Astrocyte (in vitro differentiated cells and primary cell): ENCODE measurements at regions not wholly inside any gene's neighbourhood (a gene's known extent, or its start where the extent isn't known, plus 50 kb on each side); places are given as distances from the start of the nearest gene placed in this dataset.

Experiments used
- DNase-seq: peaks from one replicate; pipeline ENCODE4 v3.0.0-alpha.2; 2010; ENCODE audit warnings: low read depth
- FAIRE-seq: peaks from 2 replicates; lab custom pipeline; 2011; peaks lifted over from hg19 to GRCh38; lab: Jason Lieb, UNC
- H2AFZ ChIP-seq: 2 replicates; pipeline ENCODE4 v1.6.0; 2012; ENCODE audit warnings: low read depth, low read length, inconsistent platforms
- H3K27ac ChIP-seq: 2 replicates; pipeline ENCODE4 v1.5.1; 2011; ENCODE audit warnings: low read depth, low read length, inconsistent platforms
- H3K27me3 ChIP-seq: 2 replicates; pipeline ENCODE4 v1.6.0; 2011; ENCODE audit warnings: low read length, inconsistent platforms; ENCODE audit not compliant: insufficient read depth
- H3K36me3 ChIP-seq: 2 replicates; pipeline ENCODE4 v1.5.1; 2011; ENCODE audit warnings: low read length, inconsistent platforms; ENCODE audit not compliant: insufficient read depth
- H3K4me1 ChIP-seq: 2 replicates; pipeline ENCODE4 v1.5.1; 2011; ENCODE audit warnings: low read length, inconsistent platforms; ENCODE audit not compliant: insufficient read depth
- H3K4me2 ChIP-seq: 2 replicates; pipeline ENCODE4 v1.6.0; 2012; ENCODE audit warnings: low read length, inconsistent platforms
- H3K4me3 ChIP-seq: 2 replicates; pipeline ENCODE4 v1.5.1; 2011; ENCODE audit warnings: low read depth, mild to moderate bottlenecking, low read length, inconsistent platforms; ENCODE audit not compliant: insufficient read depth
- H3K79me2 ChIP-seq: 2 replicates; pipeline ENCODE4 v1.6.0; 2012; ENCODE audit warnings: mild to moderate bottlenecking, low read length, inconsistent platforms; ENCODE audit not compliant: insufficient read depth
- H3K9ac ChIP-seq: 2 replicates; pipeline ENCODE4 v1.6.0; 2012; ENCODE audit warnings: mild to moderate bottlenecking, low read length, inconsistent platforms
- H3K9me3 ChIP-seq: 2 replicates; pipeline ENCODE4 v1.5.1; 2012; ENCODE audit warnings: low read depth, mild to moderate bottlenecking, low read length, inconsistent platforms; ENCODE audit not compliant: insufficient read depth
- H4K20me1 ChIP-seq: 2 replicates; pipeline ENCODE4 v1.6.0; 2012; ENCODE audit warnings: low read length, inconsistent platforms; ENCODE audit not compliant: insufficient read depth
- H3K27ac Mint-ChIP-seq: one replicate; pipeline ENCODE4 v1.8.0; 2021; ENCODE audit warnings: mild to moderate bottlenecking, mixed read lengths; ENCODE audit not compliant: unreplicated experiment
- H3K27me3 Mint-ChIP-seq: one replicate; pipeline ENCODE4 v1.8.0; 2021; ENCODE audit warnings: low read depth, mixed read lengths; ENCODE audit not compliant: unreplicated experiment
- H3K36me3 Mint-ChIP-seq: one replicate; pipeline ENCODE4 v1.8.0; 2021; ENCODE audit warnings: low read depth, mixed read lengths; ENCODE audit not compliant: unreplicated experiment
- H3K4me1 Mint-ChIP-seq: one replicate; pipeline ENCODE4 v1.8.0; 2021; ENCODE audit warnings: low read depth, mixed read lengths; ENCODE audit not compliant: unreplicated experiment
- H3K4me3 Mint-ChIP-seq: one replicate; pipeline ENCODE4 v1.8.0; 2021; ENCODE audit warnings: mild to moderate bottlenecking, moderate library complexity, mixed read lengths; ENCODE audit not compliant: unreplicated experiment
- H3K9me3 Mint-ChIP-seq: one replicate; pipeline ENCODE4 v1.8.0; 2021; ENCODE audit warnings: mild to moderate bottlenecking, mixed read lengths; ENCODE audit not compliant: unreplicated experiment
- EZH2 ChIP-seq: IDR thresholded peaks from 2 replicates; pipeline ENCODE4 v1.6.1; 2012; ENCODE audit warnings: mild to moderate bottlenecking, low read length, inconsistent platforms; ENCODE audit not compliant: insufficient read depth
- TF ChIP-seq, protein P1 (sequence below): IDR thresholded peaks from 2 replicates; pipeline ENCODE4 v1.5.1; 2011; ENCODE audit warnings: low read depth, mild to moderate bottlenecking, inconsistent platforms, low read length, moderate library complexity; ENCODE audit not compliant: insufficient read depth

DNA sequence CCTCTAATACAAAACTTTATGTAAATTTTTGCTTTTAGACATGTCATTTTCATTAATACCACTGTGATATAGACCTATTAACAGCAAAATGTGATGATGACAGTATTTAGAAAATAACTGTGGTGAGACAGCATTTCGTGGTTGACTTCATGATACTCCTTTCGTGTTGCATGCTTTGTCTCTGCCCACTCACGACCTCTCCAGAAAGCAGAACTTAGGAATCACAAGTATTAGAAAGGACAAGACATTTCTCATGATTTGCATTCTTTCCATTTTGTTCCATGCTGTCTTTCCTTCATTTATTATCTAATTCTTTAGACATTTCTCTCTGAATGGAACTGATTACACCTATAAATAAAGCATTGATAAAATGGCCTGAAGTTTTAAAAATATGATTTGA lies 85.2 kb upstream of the POU3F3 start:
- Histone ChIP-seq H4K20me1 (no peaks in the 10 kb centered on the region), H2AFZ (no peak overlapping the region), H3K36me3 (no peaks in the 10 kb centered on the region), H3K4me3 (peak overlapping the region; percentile 15), H3K27me3 (no peaks in the 10 kb centered on the region), H3K4me1 (peaks cover 28% of the 10 kb centered on the region), H3K27ac (peak overlapping the region; percentile 95), H3K9me3 (no peaks in the 10 kb centered on the region), H3K9ac (peak overlapping the region; percentile 79), H3K4me2 (peak overlapping the region; percentile 73), H3K79me2 (no peaks in the 10 kb centered on the region)
- H3K9me3 Mint-ChIP-seq, result peaks cover 12% of the 10 kb centered on the region
- H3K27ac Mint-ChIP-seq, result peak overlapping the region; percentile 96
- no peaks in the 10 kb centered on the region for H3K27me3 Mint-ChIP-seq
- H3K4me3 Mint-ChIP-seq, result peak overlapping the region; percentile 10
- FAIRE-seq, result no peak
- no peak for TF ChIP-seq EZH2
- TF ChIP-seq, protein P1, sequence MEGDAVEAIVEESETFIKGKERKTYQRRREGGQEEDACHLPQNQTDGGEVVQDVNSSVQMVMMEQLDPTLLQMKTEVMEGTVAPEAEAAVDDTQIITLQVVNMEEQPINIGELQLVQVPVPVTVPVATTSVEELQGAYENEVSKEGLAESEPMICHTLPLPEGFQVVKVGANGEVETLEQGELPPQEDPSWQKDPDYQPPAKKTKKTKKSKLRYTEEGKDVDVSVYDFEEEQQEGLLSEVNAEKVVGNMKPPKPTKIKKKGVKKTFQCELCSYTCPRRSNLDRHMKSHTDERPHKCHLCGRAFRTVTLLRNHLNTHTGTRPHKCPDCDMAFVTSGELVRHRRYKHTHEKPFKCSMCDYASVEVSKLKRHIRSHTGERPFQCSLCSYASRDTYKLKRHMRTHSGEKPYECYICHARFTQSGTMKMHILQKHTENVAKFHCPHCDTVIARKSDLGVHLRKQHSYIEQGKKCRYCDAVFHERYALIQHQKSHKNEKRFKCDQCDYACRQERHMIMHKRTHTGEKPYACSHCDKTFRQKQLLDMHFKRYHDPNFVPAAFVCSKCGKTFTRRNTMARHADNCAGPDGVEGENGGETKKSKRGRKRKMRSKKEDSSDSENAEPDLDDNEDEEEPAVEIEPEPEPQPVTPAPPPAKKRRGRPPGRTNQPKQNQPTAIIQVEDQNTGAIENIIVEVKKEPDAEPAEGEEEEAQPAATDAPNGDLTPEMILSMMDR, result no peak
- peaks cover 21% of the 10 kb centered on the region for H3K4me1 Mint-ChIP-seq
- no peaks in the 10 kb centered on the region for H3K36me3 Mint-ChIP-seq
- peak; percentile 93 for DNase-seq

DNA sequence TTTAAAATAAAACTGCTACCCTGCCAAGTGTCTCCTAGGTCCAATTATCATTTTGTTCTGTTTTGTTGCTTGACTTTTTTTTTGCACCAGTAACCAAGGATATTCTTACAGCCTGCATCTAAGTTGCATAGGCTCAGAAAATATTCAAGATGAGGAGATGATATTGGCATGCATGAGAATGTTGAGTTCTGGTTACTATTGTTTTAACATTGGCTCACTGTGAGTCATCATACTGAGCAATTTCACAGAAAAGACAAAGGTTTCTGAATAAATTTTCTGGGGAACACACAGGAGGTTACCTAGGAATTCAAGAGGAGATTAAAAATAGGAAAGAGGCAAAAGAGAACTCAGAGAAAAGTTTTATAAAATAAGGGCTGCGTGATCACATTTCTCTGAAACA lies 84.8 kb upstream of the POU3F3 start:
- Mint-ChIP-seq H3K27ac (peak overlapping the region; percentile 96), H3K4me1 (peaks cover 21% of the 10 kb centered on the region), H3K27me3 (no peaks in the 10 kb centered on the region), H3K4me3 (peak overlapping the region; percentile 10), H3K36me3 (no peaks in the 10 kb centered on the region), H3K9me3 (peaks cover 12% of the 10 kb centered on the region)
- DNase-seq, result peak; percentile 96
- Histone ChIP-seq H4K20me1 (no peaks in the 10 kb centered on the region), H3K4me1 (peaks cover 28% of the 10 kb centered on the region), H3K9me3 (no peaks in the 10 kb centered on the region), H3K79me2 (no peaks in the 10 kb centered on the region), H3K4me2 (peak overlapping the region; percentile 73), H3K4me3 (peak overlapping the region; percentile 15), H3K9ac (peak overlapping the region; percentile 79), H2AFZ (no peak overlapping the region), H3K36me3 (no peaks in the 10 kb centered on the region), H3K27ac (peak overlapping the region; percentile 95), H3K27me3 (no peaks in the 10 kb centered on the region)
- TF ChIP-seq EZH2, result no peak
- TF ChIP-seq, protein P1, result no peak
- FAIRE-seq, result peak; percentile 34

DNA sequence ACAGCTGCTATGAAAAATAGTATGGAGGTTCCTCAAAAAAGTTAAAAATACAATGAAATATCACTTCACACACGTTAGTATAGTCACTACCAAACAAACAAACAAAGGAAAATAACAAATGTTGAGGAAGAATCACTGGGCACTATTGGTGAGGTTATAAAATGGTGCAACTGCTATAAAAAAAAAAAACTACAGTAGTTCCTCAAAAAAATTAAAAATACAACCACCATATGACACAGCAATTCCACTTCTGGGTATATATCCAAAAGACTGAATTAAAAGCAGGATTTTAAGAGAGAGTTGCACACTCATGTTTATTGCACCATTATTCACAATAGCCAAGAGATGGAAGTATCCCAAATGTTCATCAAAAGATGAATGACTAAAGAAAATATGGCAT lies 80.9 kb upstream of the POU3F3 start:
- no peak overlapping the region for H3K27ac Mint-ChIP-seq
- H3K4me1 Mint-ChIP-seq, result peaks cover 9% of the 10 kb centered on the region
- H3K36me3 Mint-ChIP-seq, result no peaks in the 10 kb centered on the region
- Histone ChIP-seq H3K9me3 (no peaks in the 10 kb centered on the region), H3K27me3 (no peaks in the 10 kb centered on the region), H3K4me1 (peaks cover 19% of the 10 kb centered on the region), H3K27ac (no peak overlapping the region), H4K20me1 (no peaks in the 10 kb centered on the region), H3K9ac (no peak overlapping the region), H3K79me2 (no peaks in the 10 kb centered on the region), H2AFZ (no peak overlapping the region), H3K36me3 (no peaks in the 10 kb centered on the region), H3K4me2 (no peak overlapping the region), H3K4me3 (no peak overlapping the region)
- no peak for TF ChIP-seq EZH2
- TF ChIP-seq, protein P1, result no peak
- H3K27me3 Mint-ChIP-seq, result no peaks in the 10 kb centered on the region
- H3K9me3 Mint-ChIP-seq, result peaks cover 12% of the 10 kb centered on the region
- DNase-seq (no peak), FAIRE-seq (no peak)
- H3K4me3 Mint-ChIP-seq, result no peak overlapping the region
